Transverse colon (tissue), 4 donors: ENCODE measurements at regions not wholly inside any gene's neighbourhood (a gene's known extent, or its start where the extent isn't known, plus 50 kb on each side); places are given as distances from the start of the nearest gene placed in this dataset.

Experiments
- DNase-seq: peaks from one replicate; pipeline ENCODE4 v3.0.0-alpha.2; 2019
- H3K27ac ChIP-seq, 4 donors: fragments of 200-600 bp; sonication (generic); 2 replicates each; pipeline ENCODE4 v1.5.1; 2016 to 2018; ENCODE audit warnings: inconsistent platforms in 4 of 4
- H3K27me3 ChIP-seq: fragments of 200-600 bp; sonication (generic); 2 replicates; pipeline ENCODE4 v1.5.1; 2017; ENCODE audit warnings: inconsistent platforms
- H3K36me3 ChIP-seq, 4 donors: fragments of 200-600 bp; sonication (generic); 2 replicates each; pipeline ENCODE4 v1.5.1; 2017 to 2019; ENCODE audit warnings: inconsistent platforms in 4 of 4
- H3K4me1 ChIP-seq, 4 donors: fragments of 200-600 bp; sonication (generic); 2 replicates each; pipeline ENCODE4 v1.5.1; 2017 to 2020; ENCODE audit warnings: inconsistent platforms in 4 of 4
- H3K4me3 ChIP-seq, 4 donors: fragments of 200-600 bp; sonication (generic); 1 replicate in 1 of 4; 2 replicates in 3 of 4; pipeline versions ENCODE4 v1.5.1 to v1.6.1; 2017 to 2019; ENCODE audit warnings: inconsistent platforms in 4 of 4
- H3K9me3 ChIP-seq, 2 donors: fragments of 200-600 bp; sonication (generic); 2 replicates each; pipeline ENCODE4 v1.5.1; 2017 to 2019; ENCODE audit warnings: inconsistent platforms in 2 of 2
- EP300 ChIP-seq: sonication (generic); formaldehyde crosslinking; IDR thresholded peaks from one replicate; pipeline ENCODE4 v1.6.1; 2017; ENCODE audit warnings: antibody characterized with exemption, low read depth
- POLR2A ChIP-seq: fragments of 450-650 bp; IDR thresholded peaks from one replicate; pipeline ENCODE4 v1.6.1; 2016; ENCODE audit warnings: antibody characterized with exemption, mild to moderate bottlenecking, moderate library complexity
- POLR2AphosphoS5 ChIP-seq, 3 donors: sonication (generic); formaldehyde crosslinking; IDR thresholded peaks; one replicate each; pipeline ENCODE4 v1.6.1; 2016; ENCODE audit warnings: antibody characterized with exemption in 3 of 3
- WGBS, 2 donors: methylation state at CpG; one replicate each; pipeline ENCODE4 v1.1.5; 2018; ENCODE audit warnings: low coverage in 1 of 2; 5-methylcytosine and 5-hydroxymethylcytosine counted together
- in situ Hi-C, 4 donors: fragments of 200-750 bp; cut with MboI; loops; one replicate each; pipeline versions ENCODE4 v1.15.0 to v1.15.1; 2017; ENCODE audit warnings: low sequenced_read_pairs in 3 of 4, low pct_ligation_motif_present in 1 of 4, low pct_unique_long_range_greater_than_20kb in 1 of 4
- intact Hi-C: fragments of 100-400 bp; cut with DNase I; formaldehyde crosslinking; loops from one replicate; pipeline ENCODE4 v1.15.1; 2023; ENCODE audit warnings: low total_unique reads
- TF ChIP-seq, protein P1 (sequence below), 5 experiments: fragments of 200-600 bp in 3 of 5; fragments of 450-650 bp in 2 of 5; sonication (generic) in 3 of 5; IDR thresholded peaks; 1 replicate in 2 of 5; 2 replicates in 3 of 5; pipeline ENCODE4 v1.5.1; 2016 to 2017; ENCODE audit warnings: antibody characterized with exemption in 5 of 5, inconsistent platforms in 3 of 5, mild to moderate bottlenecking in 2 of 5, moderate library complexity in 1 of 5

GRCh38 chr2:129761569-129762021, 217.9 kb upstream of the RAB6C start:
- no peak for TF ChIP-seq POLR2AphosphoS5 (IDR thresholded peaks at IDR 0.05)
- no peak for TF ChIP-seq POLR2A
- intact Hi-C loops: no loop called here
- WGBS, 2 donors: 86% methylated on average over 9 of the region's 10 CpGs; no CpG with 5 or more reads in 1 of the 2 donors
- H3K27me3 ChIP-seq: peaks cover 4% of the 10 kb centered on the region
- H3K36me3 ChIP-seq: no peaks in the 10 kb centered on the region
- no peaks in the 10 kb centered on the region for H3K9me3 ChIP-seq
- peaks cover 0 to 7% (median 2%) of the 10 kb centered on the region in 4 donors for H3K4me1 ChIP-seq
- DNase-seq: no peak
- no peak overlapping the region for H3K27ac ChIP-seq
- H3K4me3 ChIP-seq: no peak overlapping the region
- in situ Hi-C loops: no loop called here

DNA sequence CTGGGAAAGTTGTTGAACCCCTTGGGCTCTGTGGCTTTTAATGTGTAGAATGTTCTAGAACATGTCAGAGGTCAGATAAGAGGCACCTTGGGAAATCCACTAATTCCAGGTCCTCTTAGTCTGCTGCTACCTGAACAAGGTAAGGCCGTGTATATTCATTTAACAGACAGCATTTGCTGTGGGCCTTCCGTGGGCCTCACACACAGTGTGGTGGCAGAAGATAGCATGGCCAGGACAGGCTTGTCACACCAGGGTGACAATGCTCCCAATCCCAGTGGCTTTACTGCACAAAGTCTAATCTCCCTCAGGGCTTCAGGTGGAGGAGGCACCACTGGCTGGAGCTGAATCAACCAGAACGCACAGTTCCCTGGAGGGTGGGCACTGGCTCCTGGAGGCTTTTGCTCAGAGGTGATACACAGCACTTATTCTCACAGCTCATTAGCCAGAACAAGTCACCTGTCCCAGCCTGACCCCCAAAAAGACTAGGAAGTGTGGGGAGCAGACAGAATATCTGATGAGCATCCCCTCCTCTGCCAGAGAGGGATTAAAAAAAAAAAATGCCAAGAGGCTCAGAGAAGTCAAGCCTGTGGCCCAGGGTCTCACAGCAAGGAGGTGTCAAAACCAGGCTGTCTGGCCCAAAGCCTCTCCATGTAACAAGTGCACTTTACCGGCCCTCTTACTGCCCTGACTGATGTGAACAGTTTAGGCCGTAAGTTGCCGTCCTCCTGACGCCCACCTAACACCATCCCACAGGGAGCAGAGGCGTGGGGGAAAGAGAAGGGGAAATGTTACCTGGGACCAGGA, 216.9 kb upstream of the RAB6C start:
- no peak for DNase-seq
- Histone ChIP-seq H3K4me1 (peaks cover 0 to 7% (median 2%) of the 10 kb centered on the region in 4 donors), H3K27ac (no peak overlapping the region), H3K9me3 (no peaks in the 10 kb centered on the region), H3K36me3 (no peaks in the 10 kb centered on the region), H3K27me3 (peaks cover 4% of the 10 kb centered on the region), H3K4me3 (no peak overlapping the region)
- intact Hi-C loops (no loop called here), in situ Hi-C loops (no loop called here)
- TF ChIP-seq EP300 (no peak), POLR2A (no peak), POLR2AphosphoS5 (IDR thresholded peaks at IDR 0.05) (no peak)
- TF ChIP-seq, protein P1, sequence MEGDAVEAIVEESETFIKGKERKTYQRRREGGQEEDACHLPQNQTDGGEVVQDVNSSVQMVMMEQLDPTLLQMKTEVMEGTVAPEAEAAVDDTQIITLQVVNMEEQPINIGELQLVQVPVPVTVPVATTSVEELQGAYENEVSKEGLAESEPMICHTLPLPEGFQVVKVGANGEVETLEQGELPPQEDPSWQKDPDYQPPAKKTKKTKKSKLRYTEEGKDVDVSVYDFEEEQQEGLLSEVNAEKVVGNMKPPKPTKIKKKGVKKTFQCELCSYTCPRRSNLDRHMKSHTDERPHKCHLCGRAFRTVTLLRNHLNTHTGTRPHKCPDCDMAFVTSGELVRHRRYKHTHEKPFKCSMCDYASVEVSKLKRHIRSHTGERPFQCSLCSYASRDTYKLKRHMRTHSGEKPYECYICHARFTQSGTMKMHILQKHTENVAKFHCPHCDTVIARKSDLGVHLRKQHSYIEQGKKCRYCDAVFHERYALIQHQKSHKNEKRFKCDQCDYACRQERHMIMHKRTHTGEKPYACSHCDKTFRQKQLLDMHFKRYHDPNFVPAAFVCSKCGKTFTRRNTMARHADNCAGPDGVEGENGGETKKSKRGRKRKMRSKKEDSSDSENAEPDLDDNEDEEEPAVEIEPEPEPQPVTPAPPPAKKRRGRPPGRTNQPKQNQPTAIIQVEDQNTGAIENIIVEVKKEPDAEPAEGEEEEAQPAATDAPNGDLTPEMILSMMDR (IDR thresholded peaks at IDR 0.05): no peak
- 81 to 82% methylated on average over 4 to 7 of the region's 8 CpGs for WGBS, 2 donors

DNA sequence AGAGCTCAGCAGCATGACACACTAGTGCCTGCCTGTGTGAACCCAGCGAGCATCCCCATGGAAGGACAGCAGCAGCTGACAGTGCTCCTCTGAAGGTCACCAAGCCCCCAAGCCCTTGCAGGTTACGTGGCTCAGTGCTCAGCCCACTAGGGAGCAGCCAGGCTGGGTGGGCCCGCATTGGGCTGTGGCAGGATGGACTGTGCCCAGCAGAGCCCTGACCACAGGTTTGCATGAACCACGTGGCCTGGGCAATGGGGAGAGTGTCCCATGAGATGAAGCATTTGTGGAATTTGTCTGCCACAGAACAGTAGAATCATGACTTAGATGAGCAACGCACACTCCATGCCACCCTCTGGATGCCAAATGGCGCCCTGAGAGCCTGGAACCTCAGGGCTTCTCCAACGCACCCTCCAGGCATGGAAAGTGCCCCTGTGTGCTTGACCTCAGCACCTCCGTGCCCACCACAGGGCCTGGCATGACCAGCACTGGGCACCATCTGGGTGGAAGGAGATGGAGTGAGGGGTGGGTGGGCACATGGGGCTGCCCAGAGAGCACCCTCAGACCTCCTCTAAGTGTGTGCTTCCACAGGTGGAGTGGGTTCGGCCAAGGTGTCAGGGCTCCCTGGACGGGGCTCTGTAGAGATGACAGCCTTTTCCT, 216.1 kb upstream of the RAB6C start:
- H3K36me3 ChIP-seq: no peaks in the 10 kb centered on the region
- in situ Hi-C loops: no loop called here
- H3K9me3 ChIP-seq: no peaks in the 10 kb centered on the region
- TF ChIP-seq POLR2AphosphoS5 (IDR thresholded peaks at IDR 0.05) (no peak), EP300 (no peak)
- TF ChIP-seq, protein P1 (IDR thresholded peaks at IDR 0.05): no peak
- H3K4me1 ChIP-seq: peaks cover 0 to 7% (median 2%) of the 10 kb centered on the region in 4 donors
- H3K27me3 ChIP-seq: peaks cover 4% of the 10 kb centered on the region
- no peak overlapping the region for H3K4me3 ChIP-seq
- intact Hi-C loops: no loop called here
- no peak overlapping the region for H3K27ac ChIP-seq
- no peak for DNase-seq
- 80% methylated on average over 9 of the region's 10 CpGs; no CpG with 5 or more reads in 1 of the 2 donors for WGBS, 2 donors

GRCh38 chr2:129763966-129764365, 215.5 kb upstream of the RAB6C start:
- Histone ChIP-seq H3K36me3 (no peaks in the 10 kb centered on the region), H3K4me1 (peaks cover 0 to under 1% (median 0%) of the 10 kb centered on the region in 4 donors), H3K27me3 (peaks cover 4% of the 10 kb centered on the region), H3K27ac (no peak overlapping the region), H3K9me3 (no peaks in the 10 kb centered on the region), H3K4me3 (no peak overlapping the region)
- in situ Hi-C loops (no loop called here), intact Hi-C loops (no loop called here)
- 53 to 71% methylated on average over 4 to 5 of the region's 5 CpGs for WGBS, 2 donors
- no peak for DNase-seq
- TF ChIP-seq POLR2AphosphoS5 (IDR thresholded peaks at IDR 0.05): no peak
- TF ChIP-seq, protein P1 (IDR thresholded peaks at IDR 0.05): no peak
- TF ChIP-seq EP300: no peak
- TF ChIP-seq POLR2A: no peak
